ENCODE measurements at regions not wholly inside any gene's neighbourhood (a gene's known extent, or its start where the extent isn't known, plus 50 kb on each side); places are given as distances from the start of the nearest gene placed in this dataset.

DNA sequence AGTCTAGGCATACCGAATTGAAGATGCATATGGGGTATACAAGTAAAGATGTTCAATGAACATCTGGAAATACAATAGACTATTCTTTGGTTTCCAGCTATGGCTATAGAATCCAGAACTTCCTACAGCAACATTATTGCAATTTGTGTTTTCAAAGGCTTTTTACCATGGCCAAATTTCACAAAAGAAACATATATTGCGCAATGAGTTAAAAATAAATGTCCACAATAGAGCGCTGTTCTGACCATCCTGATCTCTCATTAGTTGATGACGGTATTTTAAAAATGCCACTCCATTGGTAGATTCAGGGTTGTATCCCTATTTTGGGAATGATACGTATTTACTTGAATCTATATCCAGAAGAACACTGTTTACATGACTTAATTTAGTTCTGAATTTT, 139.2 kb downstream of the LINC00632 start:
- no peak for DNase-seq (ENCODE audit: low spot score in 2 of 2)
- ATAC-seq, result no peak
- Mint-ChIP-seq H3K36me3 (no peaks in the 10 kb centered on the region), H3K27ac (no peak overlapping the region), H3K9me3 (peaks cover 7% of the 10 kb centered on the region), H3K4me1 (no peaks in the 10 kb centered on the region), H3K4me3 (no peak overlapping the region)

DNA sequence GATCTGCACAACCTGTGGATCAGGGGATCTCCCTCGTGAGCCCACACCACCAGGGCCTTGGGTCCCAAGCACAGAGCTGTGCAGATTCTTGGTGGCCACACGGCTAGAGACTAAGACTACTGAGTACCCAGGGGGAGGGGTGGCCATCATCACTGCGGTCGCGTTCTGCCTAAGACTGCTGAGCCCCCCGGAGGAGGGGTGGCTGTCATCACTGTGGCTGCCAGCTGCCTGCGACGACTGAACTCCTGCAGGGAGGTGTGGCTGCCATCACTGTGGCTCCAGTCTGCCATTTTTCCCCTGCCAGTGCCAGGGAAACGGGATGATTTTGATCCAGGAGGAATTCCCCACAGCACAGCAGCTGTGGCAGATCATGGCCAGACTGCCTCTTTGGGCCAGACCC, 141.7 kb upstream of the SPANXB1 start:
- H3K9me3 Mint-ChIP-seq, result peaks cover 2% of the 10 kb centered on the region
- DNase-seq (ENCODE audit: low spot score in 2 of 2) (no peak), ATAC-seq (no peak)
- H3K36me3 Mint-ChIP-seq, result no peaks in the 10 kb centered on the region
- no peak overlapping the region for H3K4me3 Mint-ChIP-seq
- no peaks in the 10 kb centered on the region for H3K4me1 Mint-ChIP-seq
- H3K27ac Mint-ChIP-seq, result no peak overlapping the region

DNA sequence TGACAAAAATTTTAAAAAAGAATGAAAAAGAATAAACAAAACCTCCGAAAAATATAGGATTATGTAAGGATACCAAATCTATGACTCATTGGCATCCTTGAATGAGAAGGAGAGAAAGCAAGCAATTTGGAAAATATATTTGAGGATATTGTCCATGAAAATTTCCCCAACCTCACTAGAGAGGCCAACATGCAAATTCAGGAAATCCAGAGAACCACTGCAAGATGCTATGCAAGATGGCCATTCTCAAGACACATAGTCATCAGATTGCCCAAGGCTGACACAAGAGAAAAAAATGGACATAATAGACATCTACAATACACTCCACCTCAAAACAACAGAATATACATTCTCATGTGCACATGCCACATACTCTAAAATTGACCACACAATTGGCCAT, 135.9 kb upstream of the SPANXB1 start:
- H3K36me3 Mint-ChIP-seq, result no peaks in the 10 kb centered on the region
- ATAC-seq (no peak), DNase-seq (ENCODE audit: low spot score in 2 of 2) (no peak)
- peaks cover 5% of the 10 kb centered on the region for H3K9me3 Mint-ChIP-seq
- H3K4me3 Mint-ChIP-seq, result no peak overlapping the region
- H3K4me1 Mint-ChIP-seq, result no peaks in the 10 kb centered on the region
- H3K27ac Mint-ChIP-seq, result no peak overlapping the region

GRCh38 chrX:140912606-140913005, 89.8 kb upstream of the SPANXB1 start:
- peaks cover 6% of the 10 kb centered on the region for H3K9me3 Mint-ChIP-seq
- DNase-seq (ENCODE audit: low spot score in 2 of 2), result no peak
- H3K36me3 Mint-ChIP-seq, result no peaks in the 10 kb centered on the region

DNA sequence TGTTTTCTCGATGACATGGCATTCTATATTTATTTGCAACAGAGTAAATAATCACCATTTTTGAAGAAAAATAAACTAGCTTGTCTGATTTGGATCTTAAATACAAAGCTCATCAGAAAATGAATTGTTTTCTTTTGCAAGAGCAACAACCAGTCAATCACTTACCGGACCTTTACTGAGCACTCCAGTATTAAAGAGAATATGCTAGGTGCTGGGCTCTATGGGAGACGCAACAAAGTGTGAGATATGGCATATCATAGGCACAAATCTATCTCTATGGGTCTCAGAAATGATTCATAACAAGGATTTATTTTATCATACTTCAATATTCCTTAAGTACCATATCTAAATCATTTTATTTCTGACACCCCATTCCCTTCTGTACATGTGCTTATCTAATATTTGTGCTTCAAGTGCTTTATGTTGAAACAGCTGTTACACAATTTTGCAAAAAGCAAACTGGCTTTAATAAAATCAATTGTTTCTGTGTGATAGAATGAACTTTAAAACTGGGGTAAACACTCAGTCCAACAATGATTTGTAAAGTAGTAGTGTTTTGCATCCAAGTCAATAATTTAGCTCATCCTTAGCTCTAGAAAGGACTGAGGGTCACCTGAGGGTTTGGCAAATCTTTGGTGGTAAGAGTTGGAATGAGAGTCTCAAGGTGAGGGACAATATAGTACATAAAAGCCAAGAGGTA, 88.4 kb upstream of the SPANXB1 start:
- Mint-ChIP-seq H3K4me3 (no peak overlapping the region), H3K27ac (no peak overlapping the region)

More at GRCh38 chrX:140912606-140913005, 89.8 kb upstream of the SPANXB1 start:
- Mint-ChIP-seq H3K4me1 (peaks cover 2% of the 10 kb centered on the region), H3K27ac (no peak overlapping the region), H3K4me3 (no peak overlapping the region)
- ATAC-seq, result no peak

DNA sequence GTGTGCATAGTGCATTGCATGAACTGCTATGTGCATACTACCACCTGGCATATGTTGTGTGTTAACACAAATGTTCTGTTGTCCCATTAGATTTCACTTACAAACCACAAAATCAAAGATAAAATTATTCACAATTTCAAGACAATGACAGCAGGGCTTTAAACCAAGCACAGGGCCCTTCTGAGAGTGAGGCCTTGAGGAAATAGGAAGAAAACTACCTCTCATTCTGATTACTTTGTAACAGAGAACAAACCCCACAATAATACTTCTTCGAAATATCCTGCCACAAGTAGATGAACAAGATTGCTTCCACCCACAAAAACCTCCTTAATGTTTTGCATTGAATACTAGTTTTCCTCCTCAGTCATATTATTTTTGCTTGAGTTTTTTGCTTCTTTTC, 85.5 kb upstream of the SPANXB1 start:
- Mint-ChIP-seq H3K27ac (no peak overlapping the region), H3K9me3 (peaks cover 2% of the 10 kb centered on the region), H3K36me3 (no peaks in the 10 kb centered on the region), H3K4me1 (peaks cover 9% of the 10 kb centered on the region), H3K4me3 (no peak overlapping the region)
- ATAC-seq (peak; percentile 13), DNase-seq (ENCODE audit: low spot score in 2 of 2) (no peak)

More for the DNA sequence above, 88.4 kb upstream of the SPANXB1 start:
- Mint-ChIP-seq H3K36me3 (no peaks in the 10 kb centered on the region), H3K4me1 (peaks cover 9% of the 10 kb centered on the region), H3K9me3 (peaks cover 3% of the 10 kb centered on the region)
- ATAC-seq (no peak), DNase-seq (ENCODE audit: low spot score in 2 of 2) (no peak)

- peaks cover 2% of the 10 kb centered on the region for H3K9me3 Mint-ChIP-seq
- peaks cover 9% of the 10 kb centered on the region for H3K4me1 Mint-ChIP-seq
- H3K27ac Mint-ChIP-seq, result peak overlapping the region; percentile 84
- H3K4me3 Mint-ChIP-seq, result peak overlapping the region; percentile 22
- DNase-seq (ENCODE audit: low spot score in 2 of 2), result no peak
- no peaks in the 10 kb centered on the region for H3K36me3 Mint-ChIP-seq
- ATAC-seq, result peak; percentile 79
Observed at GRCh38 chrX:140917354-140918115, 84.9 kb upstream of the SPANXB1 start.

DNA sequence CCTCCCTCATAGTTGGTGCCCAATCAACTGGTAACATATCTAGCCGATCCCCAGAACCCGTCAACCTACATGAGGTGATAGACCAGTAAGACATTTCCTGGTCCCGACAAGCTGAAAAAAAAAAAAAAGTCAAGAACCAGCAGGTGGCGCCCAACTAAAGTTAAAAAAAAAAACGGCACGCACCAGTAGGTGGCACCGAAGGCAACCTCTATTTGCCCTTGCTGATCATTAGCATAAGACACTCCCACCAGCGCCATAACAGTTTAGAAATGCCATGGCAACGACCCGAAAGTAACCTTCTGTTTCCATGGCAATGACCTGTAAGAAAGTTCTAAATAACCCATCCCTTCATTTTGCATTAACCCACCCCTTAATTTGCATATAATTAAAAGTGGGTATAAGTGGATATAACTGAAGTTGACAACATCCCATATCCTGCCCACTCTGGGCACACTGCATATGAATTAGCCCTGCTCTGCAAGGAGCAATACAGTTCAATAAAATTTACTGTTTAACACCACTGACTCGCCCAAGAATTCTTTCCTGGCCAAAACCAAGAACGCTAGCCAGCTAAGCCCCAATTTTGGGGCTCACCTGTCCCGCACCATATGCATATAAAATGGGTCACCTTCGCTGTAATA, 83.9 kb upstream of the SPANXB1 start:
- Mint-ChIP-seq H3K4me1 (peaks cover 9% of the 10 kb centered on the region), H3K27ac (peak overlapping the region; percentile 84), H3K9me3 (peaks cover 2% of the 10 kb centered on the region), H3K36me3 (no peaks in the 10 kb centered on the region), H3K4me3 (no peak overlapping the region)
- ATAC-seq (peak; percentile 47), DNase-seq (ENCODE audit: low spot score in 2 of 2) (peak in 1 of 2 donors; percentile 43)

DNA sequence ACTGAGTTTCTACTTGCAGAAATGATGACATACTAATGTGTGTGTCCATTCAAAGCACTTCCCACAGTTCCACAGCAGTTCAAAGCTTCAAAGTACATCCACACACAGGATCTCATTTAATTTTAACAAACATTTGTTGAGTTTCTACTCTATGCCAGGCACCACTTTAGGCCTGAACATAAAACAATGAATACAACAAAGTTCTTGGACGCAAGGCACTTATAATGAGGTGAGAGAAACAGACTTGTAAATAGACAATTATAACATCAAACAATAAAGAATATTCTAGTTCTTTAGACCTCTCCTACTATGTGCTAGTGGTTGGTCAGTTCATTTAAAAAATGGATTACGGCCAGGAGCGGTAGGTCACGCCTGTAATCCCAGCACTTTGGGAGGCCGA, 82.0 kb upstream of the SPANXB1 start:
- H3K4me1 Mint-ChIP-seq, result peaks cover 9% of the 10 kb centered on the region
- no peaks in the 10 kb centered on the region for H3K36me3 Mint-ChIP-seq
- ATAC-seq (no peak), DNase-seq (ENCODE audit: low spot score in 2 of 2) (no peak)
- H3K4me3 Mint-ChIP-seq, result no peak overlapping the region
- no peaks in the 10 kb centered on the region for H3K9me3 Mint-ChIP-seq
- H3K27ac Mint-ChIP-seq, result no peak overlapping the region

GRCh38 chrX:140923118-140923517, 79.3 kb upstream of the SPANXB1 start:
- no peaks in the 10 kb centered on the region for H3K9me3 Mint-ChIP-seq

DNA sequence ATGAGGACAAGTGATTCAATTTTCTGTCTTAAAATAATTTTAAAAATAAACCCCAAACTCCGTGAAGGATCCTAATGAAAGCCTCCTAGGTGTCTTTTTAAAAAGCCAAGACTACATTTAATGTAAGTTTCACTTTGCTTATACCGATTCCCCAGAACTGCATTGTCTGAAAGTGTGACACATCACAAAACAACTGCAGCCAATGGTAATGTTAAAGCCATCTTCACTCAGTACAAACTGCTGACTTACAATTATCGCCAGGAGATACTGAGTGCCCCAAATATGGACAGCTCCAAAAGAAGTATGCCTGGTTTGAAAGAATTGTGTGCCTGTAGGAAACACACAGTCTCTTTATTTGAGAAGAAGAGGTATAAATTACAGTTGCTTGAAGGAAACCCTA, 73.7 kb upstream of the SPANXB1 start:
- H3K4me3 Mint-ChIP-seq, result no peak overlapping the region
- no peaks in the 10 kb centered on the region for H3K36me3 Mint-ChIP-seq
- no peak for DNase-seq (ENCODE audit: low spot score in 2 of 2)

More at GRCh38 chrX:140923118-140923517, 79.3 kb upstream of the SPANXB1 start:
- no peak for ATAC-seq
- no peak overlapping the region for H3K4me3 Mint-ChIP-seq
- DNase-seq (ENCODE audit: low spot score in 2 of 2), result no peak
- no peak overlapping the region for H3K27ac Mint-ChIP-seq
- peaks cover 1% of the 10 kb centered on the region for H3K4me1 Mint-ChIP-seq
- no peaks in the 10 kb centered on the region for H3K36me3 Mint-ChIP-seq

DNA sequence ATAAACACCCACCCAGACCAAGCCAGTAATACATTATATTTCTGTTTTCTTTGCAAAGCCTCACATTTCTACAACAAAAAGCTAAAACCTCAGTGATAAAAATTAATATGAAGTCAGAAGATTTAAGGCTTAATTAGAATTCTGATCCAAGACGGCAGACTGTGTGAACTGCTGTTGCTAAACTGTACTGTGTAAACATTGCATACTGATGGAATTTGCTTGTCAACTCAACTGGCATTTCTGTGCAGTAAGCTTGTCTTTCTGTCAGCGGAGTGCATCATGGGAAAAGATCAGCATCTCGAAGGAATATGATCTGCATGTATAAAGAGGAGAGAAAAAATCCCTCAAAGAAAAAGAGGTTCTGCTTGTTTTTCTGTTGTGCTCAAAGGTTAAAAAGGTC, 69.4 kb upstream of the SPANXB1 start:
- Mint-ChIP-seq H3K36me3 (no peaks in the 10 kb centered on the region), H3K27ac (no peak overlapping the region), H3K4me1 (no peaks in the 10 kb centered on the region), H3K9me3 (peaks cover 6% of the 10 kb centered on the region), H3K4me3 (no peak overlapping the region)
- ATAC-seq, result no peak
- DNase-seq (ENCODE audit: low spot score in 2 of 2), result no peak

More for the DNA sequence above, 73.7 kb upstream of the SPANXB1 start:
- Mint-ChIP-seq H3K9me3 (peaks cover 3% of the 10 kb centered on the region), H3K4me1 (no peaks in the 10 kb centered on the region), H3K27ac (no peak overlapping the region)
- ATAC-seq, result no peak

DNA sequence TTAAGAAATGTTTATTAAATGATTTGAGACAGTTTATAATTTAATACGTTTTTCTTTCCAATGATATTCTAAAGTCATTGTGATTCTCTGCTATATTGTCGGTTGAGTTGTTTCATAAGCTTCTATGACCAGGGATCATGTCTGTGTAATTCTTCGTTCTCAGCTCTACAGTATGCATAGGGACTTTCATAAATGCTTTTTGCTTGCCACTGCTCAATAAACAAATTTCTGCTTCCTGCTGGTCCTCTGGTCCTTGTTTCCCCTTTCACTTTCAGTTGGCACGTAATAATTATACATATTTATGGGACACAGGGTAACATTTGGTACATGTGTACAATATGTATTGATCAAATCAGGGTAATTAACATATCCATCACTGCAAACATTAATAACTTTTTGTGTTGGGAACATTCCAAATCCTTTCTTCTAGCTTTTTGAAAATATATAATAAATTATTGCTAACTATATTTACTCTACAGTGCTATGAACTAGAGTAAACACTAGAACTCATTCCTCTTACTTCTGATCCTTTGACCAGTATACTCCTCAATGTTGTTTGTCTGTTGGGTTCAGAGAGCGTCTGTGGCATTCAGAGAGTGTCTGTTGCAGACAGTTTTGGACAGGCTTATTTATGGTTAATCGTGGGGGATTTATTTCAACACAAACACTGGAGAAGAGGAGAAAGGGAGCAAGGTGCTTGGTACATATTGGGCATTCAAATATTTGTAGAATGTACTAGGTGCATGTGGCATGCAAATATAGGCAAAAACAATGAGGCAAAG, 68.3 kb upstream of the SPANXB1 start:
- H3K27ac Mint-ChIP-seq, result no peak overlapping the region
- peaks cover 6% of the 10 kb centered on the region for H3K9me3 Mint-ChIP-seq
- H3K4me3 Mint-ChIP-seq, result no peak overlapping the region
- no peaks in the 10 kb centered on the region for H3K4me1 Mint-ChIP-seq
- H3K36me3 Mint-ChIP-seq, result no peaks in the 10 kb centered on the region
- no peak for DNase-seq (ENCODE audit: low spot score in 2 of 2)
- ATAC-seq, result no peak

DNA sequence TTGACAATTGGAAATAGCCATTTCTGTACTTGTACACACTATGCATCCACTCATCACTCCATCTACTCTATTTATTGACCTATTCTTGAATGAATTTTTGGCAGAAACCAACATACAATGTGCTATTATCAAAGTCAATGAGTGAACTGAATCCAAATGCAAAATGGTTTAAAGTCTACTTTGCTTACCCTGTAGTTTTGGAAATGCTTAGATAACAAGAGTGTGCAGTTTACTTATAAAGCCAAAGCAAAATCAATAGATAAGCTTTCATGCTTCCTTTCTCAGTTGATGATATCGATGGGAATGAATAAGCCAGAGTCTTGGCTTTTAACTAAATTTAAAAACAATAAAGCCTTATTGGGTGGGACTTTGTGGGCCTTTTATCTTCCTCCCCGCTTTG, 58.9 kb upstream of the SPANXB1 start:
- H3K4me3 Mint-ChIP-seq, result no peak overlapping the region
- peaks cover 8% of the 10 kb centered on the region for H3K9me3 Mint-ChIP-seq
- no peaks in the 10 kb centered on the region for H3K4me1 Mint-ChIP-seq
- H3K27ac Mint-ChIP-seq, result no peak overlapping the region
- H3K36me3 Mint-ChIP-seq, result no peaks in the 10 kb centered on the region
- DNase-seq (ENCODE audit: low spot score in 2 of 2) (no peak), ATAC-seq (no peak)

DNA sequence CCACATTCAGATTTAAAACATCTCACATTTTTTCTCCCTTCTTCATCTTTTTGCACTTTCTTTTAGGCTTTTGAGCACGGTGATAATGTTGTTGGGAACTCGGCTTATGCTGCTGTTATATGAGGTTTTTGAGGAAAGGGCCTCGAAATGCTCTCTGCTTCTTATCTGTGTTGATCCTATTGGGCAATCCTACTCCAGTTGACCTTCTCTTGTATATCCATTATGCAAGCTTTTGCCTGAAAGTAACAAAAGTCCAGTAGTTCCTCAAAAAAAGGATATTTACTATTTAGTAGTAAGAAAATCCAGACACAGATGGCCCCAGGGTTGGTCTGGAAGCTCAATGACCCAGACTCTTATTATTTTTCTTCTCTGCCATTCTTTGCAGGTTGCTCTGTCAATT, 57.7 kb upstream of the SPANXB1 start:
- Mint-ChIP-seq H3K4me3 (no peak overlapping the region), H3K36me3 (no peaks in the 10 kb centered on the region), H3K4me1 (no peaks in the 10 kb centered on the region), H3K9me3 (peaks cover 6% of the 10 kb centered on the region), H3K27ac (no peak overlapping the region)
- no peak for DNase-seq (ENCODE audit: low spot score in 2 of 2)
- ATAC-seq, result no peak

Measured in stimulated activated effector memory CD8-positive, alpha-beta T cell treated with anti-CD3 and anti-CD28 coated beads, Interleukin-12 subunit alpha, Interleukin-12 subunit beta, amount 100 ng/mL, for 72 hours (primary cell).